ENCODE measurements at regions not wholly inside any gene's neighbourhood (a gene's known extent, or its start where the extent isn't known, plus 50 kb on each side); places are given as distances from the start of the nearest gene placed in this dataset.

DNA sequence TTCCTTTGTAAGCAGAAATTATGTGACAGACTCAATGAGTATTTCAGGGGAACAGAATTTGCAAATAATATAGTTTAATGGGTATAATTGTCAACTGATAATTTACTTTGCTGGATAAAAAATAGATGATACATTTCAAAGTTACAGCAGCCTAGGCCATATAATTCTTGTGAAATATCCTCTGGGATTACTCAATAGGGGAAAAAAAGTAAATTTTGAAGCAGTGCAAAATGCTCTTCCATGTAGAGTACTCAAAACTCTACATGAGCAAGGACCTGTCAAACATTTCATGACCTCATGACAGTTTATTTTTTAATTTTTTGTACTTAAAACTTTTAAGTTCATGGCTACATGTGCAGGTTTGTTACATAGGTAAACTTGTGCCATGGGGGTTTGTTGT is 163.3 kb downstream of the DACT1 start:
- TF ChIP-seq POLR2A (IDR thresholded peaks at IDR 0.05) (no peak), POLR2AphosphoS5 (IDR thresholded peaks at IDR 0.05) (no peak)

All from prostate gland (tissue), 1 donor.